Left ventricle myocardium inferior (tissue), 1 donor: ENCODE measurements at regions not wholly inside any gene's neighbourhood (a gene's known extent, or its start where the extent isn't known, plus 50 kb on each side); places are given as distances from the start of the nearest gene placed in this dataset.
"Not testable (repeated sequence)": the region's sequence is repeated elsewhere in the genome, so short reads cannot be mapped to it uniquely, and the experiment has no call there.

ENCODE experiments used
- DNase-seq: peaks from one replicate; pipeline ENCODE4 v3.0.0-alpha.2; 2020
- H3K27ac ChIP-seq: fragments of 200-600 bp; replicated peaks from 2 replicates; pipeline ENCODE4 v1.8.0; 2021
- H3K27me3 ChIP-seq: fragments of 200-600 bp; 2 replicates; pipeline ENCODE4 v1.8.0; 2021; ENCODE audit warnings: low read depth
- H3K36me3 ChIP-seq: fragments of 200-600 bp; 2 replicates; pipeline ENCODE4 v1.8.0; 2021
- H3K4me1 ChIP-seq: fragments of 200-600 bp; 2 replicates; pipeline ENCODE4 v1.8.0; 2021
- H3K4me3 ChIP-seq: fragments of 200-600 bp; 2 replicates; pipeline ENCODE4 v1.8.0; 2021; ENCODE audit warnings: mild to moderate bottlenecking, moderate library complexity
- H3K9me3 ChIP-seq: fragments of 200-600 bp; replicated peaks from 2 replicates; pipeline ENCODE4 v1.8.0; 2021
- CTCF ChIP-seq: fragments of 200-600 bp; IDR thresholded peaks from 2 replicates; pipeline ENCODE4 v1.8.0; 2021; ENCODE audit warnings: antibody characterized with exemption, mild to moderate bottlenecking, borderline replicate concordance
- intact Hi-C: fragments of 100-400 bp; cut with micrococcal nuclease; formaldehyde crosslinking; loops from one replicate; pipeline ENCODE4 v1.11.0; 2022
- donor health status: DM: no; HTN: yes; CAD: no; lungs with severe emphysema.

DNA sequence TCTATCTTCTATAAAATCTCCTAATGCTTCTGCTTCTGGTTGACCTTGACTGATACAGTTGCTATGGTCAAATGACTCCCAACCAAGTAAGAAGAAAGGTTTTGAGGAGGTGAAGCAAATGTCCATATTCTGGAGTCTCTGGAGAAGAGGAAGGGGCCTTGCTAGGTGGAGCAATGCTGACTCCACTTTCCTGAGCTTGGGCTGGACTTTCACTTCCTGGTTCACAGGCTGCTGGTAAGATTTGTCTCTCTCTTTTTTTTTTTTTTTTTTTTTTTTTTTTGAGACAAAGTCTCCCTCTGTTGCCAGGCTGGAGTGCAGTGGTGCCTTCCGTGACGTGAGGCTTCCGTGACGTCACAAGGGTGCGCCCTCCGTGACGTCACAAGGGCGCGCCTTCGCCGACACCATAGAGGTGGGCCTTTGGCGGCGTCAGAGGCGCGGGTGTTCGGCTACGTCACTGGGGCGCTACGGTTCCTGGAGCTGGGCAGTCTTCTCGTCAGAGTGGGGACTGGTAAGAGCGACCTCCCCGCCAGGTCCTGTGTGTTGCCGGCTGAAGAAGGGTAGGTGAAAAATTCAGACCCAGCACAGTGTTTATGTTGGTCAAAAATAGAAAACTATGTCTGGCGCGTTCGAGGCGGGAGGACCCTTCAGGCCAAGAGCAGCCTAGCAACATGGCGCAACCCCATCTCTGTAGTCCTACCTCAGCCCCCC lies 93.7 kb upstream of the METTL14 start:
- intact Hi-C loops, H3K36me3 ChIP-seq, H3K9me3 ChIP-seq, H3K27me3 ChIP-seq: not testable (repeated sequence)
- peaks cover 13% of the 10 kb centered on the region for H3K4me1 ChIP-seq
- peak; percentile 14 for TF ChIP-seq CTCF
- DNase-seq: peak; percentile 93
- peak overlapping the region; percentile 71 for H3K4me3 ChIP-seq
- peak overlapping the region; percentile 87 for H3K27ac ChIP-seq

DNA sequence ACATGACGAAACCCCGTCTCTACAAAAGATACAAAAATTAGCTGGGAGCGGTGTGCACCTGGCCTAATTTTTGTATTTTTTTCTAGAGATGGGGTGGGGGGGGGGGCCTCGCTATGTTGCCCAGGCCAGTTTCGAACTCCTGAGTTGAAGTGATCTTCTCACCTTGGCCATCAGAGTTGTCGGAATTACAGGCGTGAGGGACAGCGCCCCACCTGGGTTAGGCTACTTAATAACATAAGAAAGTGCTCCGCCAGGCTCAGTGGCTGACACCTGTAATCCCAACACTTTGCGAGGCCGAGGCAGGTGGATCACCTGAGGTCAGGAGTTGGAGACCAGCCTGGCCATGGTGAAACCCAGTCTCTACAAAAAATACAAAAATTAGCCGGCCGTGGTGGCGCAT lies 92.9 kb upstream of the METTL14 start:
- H3K27ac ChIP-seq: peak overlapping the region; percentile 87

GRCh38 chr4:118595883-118596282 lies 89.3 kb upstream of the METTL14 start:
- H3K27me3 ChIP-seq, DNase-seq, H3K4me3 ChIP-seq, H3K36me3 ChIP-seq, H3K4me1 ChIP-seq, H3K9me3 ChIP-seq, intact Hi-C loops, H3K27ac ChIP-seq: not testable (repeated sequence)

More for the DNA sequence above, 92.9 kb upstream of the METTL14 start:
- H3K27me3 ChIP-seq, intact Hi-C loops, H3K4me1 ChIP-seq, H3K36me3 ChIP-seq, H3K9me3 ChIP-seq, DNase-seq: not testable (repeated sequence)
- H3K4me3 ChIP-seq: peak overlapping the region; percentile 71

DNA sequence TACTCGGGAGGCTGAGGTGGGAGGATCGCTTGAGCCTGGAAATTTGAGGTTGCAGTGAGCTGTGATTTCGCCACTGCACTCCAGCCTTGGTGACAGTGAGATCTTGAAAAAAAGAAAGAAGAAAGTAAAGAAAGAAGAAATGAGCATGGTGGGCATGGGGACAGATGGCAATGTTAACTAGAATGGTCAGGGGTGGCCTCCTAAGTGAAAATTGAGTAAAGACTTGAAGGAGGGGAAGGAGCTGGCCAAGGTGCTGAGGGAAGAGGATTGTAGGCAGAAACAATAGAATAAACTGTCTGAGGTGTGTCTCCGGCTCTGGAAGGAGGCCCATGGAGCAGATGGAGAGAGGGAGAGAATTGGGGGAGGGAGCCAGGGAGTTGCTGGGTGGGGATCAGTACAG lies 60.1 kb upstream of the METTL14 start:
- H3K9me3 ChIP-seq, DNase-seq, H3K27me3 ChIP-seq, H3K27ac ChIP-seq, H3K4me1 ChIP-seq, intact Hi-C loops, H3K4me3 ChIP-seq: not testable (repeated sequence)
- H3K36me3 ChIP-seq: peaks cover 12% of the 10 kb centered on the region

- H3K4me3 ChIP-seq, DNase-seq, intact Hi-C loops, H3K27ac ChIP-seq, H3K4me1 ChIP-seq, H3K9me3 ChIP-seq, H3K27me3 ChIP-seq: not testable (repeated sequence)
- peaks cover 34% of the 10 kb centered on the region for H3K36me3 ChIP-seq
Observed at GRCh38 chr4:118629697-118630096, 55.5 kb upstream of the METTL14 start.

DNA sequence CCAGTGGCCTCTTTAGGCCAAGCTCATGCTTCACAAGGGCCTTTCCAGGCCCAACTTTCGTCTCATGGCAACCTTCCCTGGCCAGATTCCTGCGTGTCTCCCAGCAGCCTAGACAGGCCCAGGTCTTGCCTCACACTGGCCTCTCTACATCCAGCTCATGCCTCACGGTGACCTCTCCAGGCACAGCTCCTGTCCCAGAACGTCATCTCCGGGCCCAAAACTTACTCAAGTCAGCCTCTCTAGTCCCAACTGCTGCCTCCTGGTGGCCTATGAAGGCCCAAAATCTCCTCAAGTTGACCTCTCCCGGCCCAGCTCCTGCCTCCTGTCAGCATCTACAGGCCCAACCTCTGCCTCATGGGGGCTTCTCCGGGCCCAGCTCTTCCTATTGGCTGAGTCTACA lies 54.3 kb upstream of the METTL14 start:
- Histone ChIP-seq H3K27ac (peak overlapping the region; percentile 33), H3K36me3 (peaks cover 34% of the 10 kb centered on the region)
- H3K27me3 ChIP-seq, H3K9me3 ChIP-seq, intact Hi-C loops, H3K4me1 ChIP-seq, DNase-seq, H3K4me3 ChIP-seq: not testable (repeated sequence)
- peak; percentile 11 for TF ChIP-seq CTCF

- peak overlapping the region; percentile 33 for H3K27ac ChIP-seq
- H3K27me3 ChIP-seq, H3K9me3 ChIP-seq, DNase-seq, intact Hi-C loops, H3K4me3 ChIP-seq, H3K4me1 ChIP-seq: not testable (repeated sequence)
- peaks cover 34% of the 10 kb centered on the region for H3K36me3 ChIP-seq
Observed at GRCh38 chr4:118631321-118632050, 53.7 kb upstream of the METTL14 start.

- not testable (repeated sequence) for H3K27ac ChIP-seq, DNase-seq
Observed at GRCh38 chr4:118633476-118633875, 51.7 kb upstream of the METTL14 start.

GRCh38 chr4:118634126-118634875 lies 50.9 kb upstream of the METTL14 start:
- peaks cover 28% of the 10 kb centered on the region for H3K36me3 ChIP-seq
- H3K4me3 ChIP-seq, H3K27me3 ChIP-seq, H3K27ac ChIP-seq, intact Hi-C loops, H3K9me3 ChIP-seq, H3K4me1 ChIP-seq, DNase-seq: not testable (repeated sequence)

More at GRCh38 chr4:118633476-118633875, 51.7 kb upstream of the METTL14 start:
- H3K4me3 ChIP-seq, H3K9me3 ChIP-seq, H3K4me1 ChIP-seq, intact Hi-C loops, H3K27me3 ChIP-seq: not testable (repeated sequence)
- peaks cover 28% of the 10 kb centered on the region for H3K36me3 ChIP-seq
